Fibroblast of upper back skin (primary cell): ENCODE measurements at regions not wholly inside any gene's neighbourhood (a gene's known extent, or its start where the extent isn't known, plus 50 kb on each side); places are given as distances from the start of the nearest gene placed in this dataset.
"Not testable (repeated sequence)": the region's sequence is repeated elsewhere in the genome, so short reads cannot be mapped to it uniquely, and the experiment has no call there.

Source experiments
- DNase-seq: peaks from one replicate; pipeline ENCODE4 v3.0.0-alpha.2; 2013

GRCh38 chr15:101876031-101876430 lies 64.0 kb downstream of the OR4F15 start:
- DNase-seq = not testable (repeated sequence)

- not testable (repeated sequence) for DNase-seq
Observed at GRCh38 chr15:101877649-101878048, 65.6 kb downstream of the OR4F15 start.

- not testable (repeated sequence) for DNase-seq
Observed at GRCh38 chr15:101912349-101913287, 100.6 kb downstream of the OR4F15 start.

GRCh38 chr15:101924554-101924953 lies 112.6 kb downstream of the OR4F15 start:
- not testable (repeated sequence) for DNase-seq

GRCh38 chr15:101934506-101934905 lies 122.5 kb downstream of the OR4F15 start:
- DNase-seq = not testable (repeated sequence)

- not testable (repeated sequence) for DNase-seq
Observed at GRCh38 chr15:101937362-101937761, 125.4 kb downstream of the OR4F15 start.

GRCh38 chr15:101938555-101938954 lies 126.6 kb downstream of the OR4F15 start:
- DNase-seq = not testable (repeated sequence)

GRCh38 chr15:101945896-101946295 lies 133.9 kb downstream of the OR4F15 start:
- not testable (repeated sequence) for DNase-seq

- not testable (repeated sequence) for DNase-seq
Observed at GRCh38 chr15:101948491-101949010, 136.5 kb downstream of the OR4F15 start.

- not testable (repeated sequence) for DNase-seq
Observed at GRCh38 chr15:101949380-101950065, 137.5 kb downstream of the OR4F15 start.

GRCh38 chr15:101953993-101954392 lies 142.0 kb downstream of the OR4F15 start:
- DNase-seq = not testable (repeated sequence)

GRCh38 chr15:101955840-101956239 lies 143.8 kb downstream of the OR4F15 start:
- DNase-seq = not testable (repeated sequence)

- not testable (repeated sequence) for DNase-seq
Observed at GRCh38 chr15:101958656-101959055, 146.7 kb downstream of the OR4F15 start.

GRCh38 chr15:101961263-101961662 lies 149.3 kb downstream of the OR4F15 start:
- not testable (repeated sequence) for DNase-seq

GRCh38 chr15:101961765-101962164 lies 149.8 kb downstream of the OR4F15 start:
- not testable (repeated sequence) for DNase-seq

GRCh38 chr15:101963687-101964086 lies 151.7 kb downstream of the OR4F15 start:
- not testable (repeated sequence) for DNase-seq

GRCh38 chr15:101965353-101965752 lies 153.4 kb downstream of the OR4F15 start:
- not testable (repeated sequence) for DNase-seq

GRCh38 chr15:101965860-101966259 lies 153.9 kb downstream of the OR4F15 start:
- not testable (repeated sequence) for DNase-seq

- DNase-seq = not testable (repeated sequence)
Observed at GRCh38 chr15:101967364-101967763, 155.4 kb downstream of the OR4F15 start.

GRCh38 chr15:101970605-101971004 lies 158.6 kb downstream of the OR4F15 start:
- DNase-seq = not testable (repeated sequence)

- not testable (repeated sequence) for DNase-seq
Observed at GRCh38 chr15:101977281-101977680, 165.3 kb downstream of the OR4F15 start.

- DNase-seq = peak; percentile 11
Observed at GRCh38 chr15:101980206-101980910, 168.4 kb downstream of the OR4F15 start.
